Esophagus squamous epithelium (tissue), 4 donors: ENCODE measurements at regions not wholly inside any gene's neighbourhood (a gene's known extent, or its start where the extent isn't known, plus 50 kb on each side); places are given as distances from the start of the nearest gene placed in this dataset.

Experiments used
- CTCF ChIP-seq, 6 experiments: fragments of 450-650 bp in 4 of 6; fragments of 200-600 bp in 2 of 6; sonication (generic) in 2 of 6; IDR thresholded peaks; one replicate each; pipeline ENCODE4 v1.5.1; 2016 to 2019; ENCODE audit warnings: antibody characterized with exemption in 6 of 6, mild to moderate bottlenecking in 4 of 6, moderate library complexity in 4 of 6
- POLR2A ChIP-seq, 4 donors: fragments of 450-650 bp; IDR thresholded peaks; one replicate each; pipeline ENCODE4 v1.6.1; 2017; ENCODE audit warnings: antibody characterized with exemption in 4 of 4, mild to moderate bottlenecking in 4 of 4, moderate library complexity in 3 of 4

GRCh38 chr5:78705826-78706225 is 57.3 kb upstream of the LHFPL2 start:
- TF ChIP-seq CTCF (IDR thresholded peaks at IDR 0.05) (no peak), POLR2A (IDR thresholded peaks at IDR 0.05) (no peak)
